Epithelial cell of esophagus (primary cell): ENCODE measurements at regions not wholly inside any gene's neighbourhood (a gene's known extent, or its start where the extent isn't known, plus 50 kb on each side); places are given as distances from the start of the nearest gene placed in this dataset.

Experiments used
- DNase-seq: peaks from one replicate; pipeline ENCODE4 v3.0.0; 2010; ENCODE audit warnings: low read depth
- H3K4me3 ChIP-seq: 2 replicates; pipeline ENCODE4 v1.5.1; 2011; ENCODE audit warnings: mild to moderate bottlenecking, low read length, control low read depth
- CTCF ChIP-seq: IDR thresholded peaks from 2 replicates; pipeline ENCODE4 v1.5.1; 2011; ENCODE audit warnings: low read depth, mild to moderate bottlenecking, low read length, control low read depth, inconsistent platforms; ENCODE audit not compliant: insufficient read depth; ENCODE audit errors: missing control alignments

- DNase-seq: peak; percentile 14
- TF ChIP-seq CTCF: no peak
- H3K4me3 ChIP-seq: no peak overlapping the region
Observed at GRCh38 chr13:81207636-81208035, 866.7 kb upstream of the SPRY2 start.

- H3K4me3 ChIP-seq: no peak overlapping the region
- no peak for DNase-seq
- no peak for TF ChIP-seq CTCF
Observed at GRCh38 chr13:81207231-81207630, 866.3 kb upstream of the SPRY2 start.

- no peak for TF ChIP-seq CTCF
- H3K4me3 ChIP-seq: no peak overlapping the region
- DNase-seq: no peak
Observed at GRCh38 chr13:81203783-81204182, 862.9 kb upstream of the SPRY2 start.

- TF ChIP-seq CTCF: no peak
- no peak for DNase-seq
Observed at GRCh38 chr13:81199956-81200355, 859.0 kb upstream of the SPRY2 start.

GRCh38 chr13:81197966-81198365 lies 857.0 kb upstream of the SPRY2 start:
- DNase-seq: no peak
- H3K4me3 ChIP-seq: no peak overlapping the region
- TF ChIP-seq CTCF: no peak

More at GRCh38 chr13:81199956-81200355, 859.0 kb upstream of the SPRY2 start:
- no peak overlapping the region for H3K4me3 ChIP-seq

GRCh38 chr13:81197483-81197882 lies 856.6 kb upstream of the SPRY2 start:
- DNase-seq: no peak
- H3K4me3 ChIP-seq: no peak overlapping the region
- no peak for TF ChIP-seq CTCF

- no peak for TF ChIP-seq CTCF
- no peak overlapping the region for H3K4me3 ChIP-seq
- DNase-seq: no peak
Observed at GRCh38 chr13:81194362-81194761, 853.4 kb upstream of the SPRY2 start.
